HG03159 (cell line): ENCODE measurements at regions not wholly inside any gene's neighbourhood (a gene's known extent, or its start where the extent isn't known, plus 50 kb on each side); places are given as distances from the start of the nearest gene placed in this dataset.

Experiments
- ATAC-seq: cut with Tn5 transposase; IDR thresholded peaks from one replicate; pipeline ENCODE4 v1.9.1; 2021; ENCODE audit warnings: mild to moderate bottlenecking, moderate library complexity; ENCODE audit not compliant: unreplicated experiment

- no peak for ATAC-seq
Observed at GRCh38 chr3:21142949-21143348, 608.1 kb downstream of the ZNF385D start.

DNA sequence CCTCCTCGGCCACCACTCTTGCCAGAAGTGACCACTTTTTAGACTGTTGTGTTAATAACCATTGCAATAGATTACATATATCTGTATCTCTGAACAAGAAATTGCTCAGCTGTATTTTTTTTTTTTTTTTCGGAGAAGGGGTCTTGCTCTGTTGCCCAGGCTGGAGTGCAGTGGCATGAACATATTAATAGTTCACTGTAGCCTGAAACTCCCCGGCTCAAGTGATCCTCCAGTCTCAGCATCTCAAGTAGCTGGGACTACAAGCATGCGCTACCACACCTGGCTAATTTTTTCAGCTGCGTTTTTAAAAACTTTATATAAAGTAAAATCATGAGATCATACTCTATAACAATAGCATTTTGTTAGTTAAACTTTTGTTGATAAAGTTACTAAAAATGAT is 609.0 kb downstream of the ZNF385D start:
- ATAC-seq = no peak

DNA sequence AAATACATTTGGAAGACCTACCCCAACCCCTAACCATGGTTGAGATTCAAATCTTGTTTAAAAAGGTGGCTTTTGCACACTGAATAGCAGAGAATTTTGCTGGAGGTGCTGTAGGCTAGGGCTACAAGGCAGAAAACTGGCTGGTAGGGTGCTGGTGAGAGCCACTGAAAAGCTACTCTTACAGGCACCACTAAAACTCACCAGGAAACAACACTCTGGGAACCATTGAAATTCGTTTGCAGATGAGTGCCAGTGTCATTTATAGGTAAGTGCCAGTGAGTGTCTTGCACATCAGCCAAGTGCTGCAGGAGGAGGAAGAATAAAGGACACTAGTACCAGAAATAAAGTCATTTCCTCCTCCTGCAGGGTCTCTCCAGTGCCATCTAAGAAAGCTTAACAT is 610.2 kb downstream of the ZNF385D start:
- no peak for ATAC-seq

- no peak for ATAC-seq
Observed at GRCh38 chr3:21138085-21138484, 612.9 kb downstream of the ZNF385D start.

DNA sequence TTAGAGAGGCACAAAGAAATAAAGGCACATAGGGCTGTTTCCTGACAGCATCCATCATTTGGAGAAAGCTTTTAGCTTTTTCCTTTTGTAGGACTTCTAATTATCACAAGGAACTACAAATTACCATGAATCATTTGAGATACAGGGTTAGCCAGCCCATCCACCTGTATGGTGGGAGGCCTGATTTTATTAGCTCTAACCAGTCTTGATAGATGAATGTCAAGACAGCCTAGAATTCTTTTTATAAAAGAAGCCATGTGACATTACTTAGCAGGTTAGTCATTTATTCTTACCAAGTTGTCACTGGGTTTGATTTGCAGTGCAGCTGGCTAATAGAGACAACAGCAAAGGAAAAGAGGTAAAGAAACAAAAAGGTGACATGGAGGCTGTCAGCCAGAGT is 618.1 kb downstream of the ZNF385D start:
- no peak for ATAC-seq

GRCh38 chr3:21120826-21121225 is 630.2 kb downstream of the ZNF385D start:
- no peak for ATAC-seq

- no peak for ATAC-seq
Observed at GRCh38 chr3:21117370-21117769, 633.6 kb downstream of the ZNF385D start.

- ATAC-seq = no peak
Observed at GRCh38 chr3:21109056-21109455, 642.0 kb downstream of the ZNF385D start.

DNA sequence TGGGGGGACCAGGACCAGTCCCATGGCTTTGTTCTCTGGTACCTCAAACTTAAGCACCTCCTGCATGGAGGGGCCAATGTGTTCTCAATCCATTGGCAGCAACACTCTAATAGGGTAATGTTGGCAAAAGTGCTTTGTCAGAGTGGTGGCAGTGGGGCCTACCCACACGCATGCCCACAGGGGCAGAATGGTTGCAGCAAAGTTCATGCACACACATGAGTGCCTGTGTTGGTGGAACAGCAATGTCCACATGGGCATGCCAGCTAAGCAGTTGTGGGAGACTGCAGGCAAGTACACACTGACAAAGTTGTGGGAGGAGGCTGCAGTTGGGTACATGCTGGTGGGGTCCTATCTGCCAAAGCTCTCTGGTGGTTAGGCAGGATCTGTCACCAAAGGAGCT is 645.2 kb downstream of the ZNF385D start:
- ATAC-seq = no peak

- ATAC-seq = no peak
Observed at GRCh38 chr3:21100656-21101359, 650.2 kb downstream of the ZNF385D start.

DNA sequence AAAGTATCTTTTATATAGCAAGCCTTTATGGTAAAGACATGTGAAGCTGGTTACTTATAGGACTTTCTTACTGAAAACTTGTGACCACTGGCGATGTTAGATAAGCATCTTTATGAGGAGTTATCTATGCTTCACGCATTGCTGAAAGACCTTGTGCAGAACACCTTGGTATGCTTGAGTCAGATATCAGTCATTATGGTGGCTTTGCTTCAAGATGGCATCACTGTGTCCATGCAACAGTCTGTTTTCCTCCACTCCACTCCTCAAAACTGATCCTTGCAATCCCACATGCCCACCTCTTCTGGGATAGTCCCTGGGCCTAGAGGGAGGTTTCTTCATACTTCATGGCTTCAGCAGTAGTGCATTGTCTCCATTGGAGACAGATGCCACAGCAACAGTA is 656.3 kb downstream of the ZNF385D start:
- no peak for ATAC-seq

GRCh38 chr3:21073561-21073960 is 677.4 kb downstream of the ZNF385D start:
- ATAC-seq = no peak

DNA sequence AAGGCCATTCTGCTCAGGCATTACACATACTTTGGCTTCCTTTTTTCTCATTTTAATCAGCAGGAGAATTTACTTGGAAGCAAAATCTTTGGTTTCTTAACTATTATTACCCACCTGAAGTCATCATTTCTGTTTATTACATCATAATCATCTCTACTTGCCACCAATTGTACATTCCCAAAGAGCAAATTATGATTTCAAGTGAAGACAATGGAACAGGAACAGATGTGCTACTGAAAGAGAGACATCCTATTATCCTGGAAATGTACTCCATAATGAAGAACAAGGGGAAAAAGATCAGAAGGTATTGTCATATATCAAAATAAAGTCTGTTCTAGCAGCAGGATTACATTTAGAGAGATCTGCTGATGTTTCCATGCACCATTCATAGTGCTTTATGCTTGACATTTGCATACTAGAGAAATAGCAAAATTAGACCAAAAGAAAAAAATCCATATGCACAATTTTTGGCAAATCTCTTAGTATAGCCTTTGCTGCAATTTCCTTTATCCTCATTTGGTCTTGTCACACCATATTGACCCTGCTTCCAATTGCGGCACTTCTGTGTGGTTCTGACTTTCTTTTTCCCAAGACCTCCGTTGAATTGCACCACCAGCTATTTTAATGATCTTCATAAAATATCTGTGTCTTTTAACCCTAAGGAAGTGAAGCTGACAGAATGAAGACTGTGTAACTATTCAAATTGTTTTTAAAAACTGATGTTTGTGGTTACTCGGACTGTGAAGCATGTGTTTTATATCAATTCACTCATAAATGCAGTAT is 683.8 kb downstream of the ZNF385D start:
- no peak for ATAC-seq

- no peak for ATAC-seq
Observed at GRCh38 chr3:21062831-21063294, 688.1 kb downstream of the ZNF385D start.

GRCh38 chr3:21059404-21059803 is 691.6 kb downstream of the ZNF385D start:
- no peak for ATAC-seq

DNA sequence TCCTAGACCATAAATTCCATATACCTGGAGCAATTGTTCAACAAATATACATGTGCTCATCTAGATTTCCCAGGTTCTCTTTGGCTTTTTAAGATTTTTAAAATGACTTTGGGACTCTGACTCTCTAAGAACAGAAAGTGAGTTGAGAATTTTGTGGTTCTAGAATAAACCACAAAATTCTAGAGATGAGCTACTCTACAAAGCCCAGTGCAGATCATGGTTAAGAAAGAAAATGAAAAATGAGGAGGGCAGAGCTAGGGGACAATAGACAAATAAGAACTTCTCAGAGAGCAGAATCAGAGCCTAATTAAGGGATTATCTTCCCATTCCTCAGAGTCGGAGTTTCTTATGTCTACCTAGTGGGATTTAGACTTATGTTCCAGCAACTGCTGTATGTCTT is 694.7 kb downstream of the ZNF385D start:
- no peak for ATAC-seq

DNA sequence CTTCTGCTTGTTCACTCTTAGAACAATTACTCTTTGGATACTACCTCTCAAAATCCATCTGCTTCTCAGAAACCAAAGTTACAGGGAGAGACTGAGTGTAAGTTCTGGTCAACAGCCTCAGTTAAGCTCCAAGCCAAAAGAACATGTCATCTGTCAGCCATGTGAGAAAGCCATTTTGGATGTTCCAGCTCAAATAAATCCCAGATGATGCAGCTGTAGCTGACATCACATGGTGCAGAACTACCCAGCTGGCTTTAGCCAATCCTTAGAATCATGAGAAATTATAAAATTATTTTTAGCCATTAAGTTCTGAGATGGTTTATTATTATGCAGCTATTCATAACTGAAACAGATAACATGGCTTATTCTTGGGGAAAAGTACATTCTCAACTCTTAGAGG is 696.0 kb downstream of the ZNF385D start:
- no peak for ATAC-seq

- no peak for ATAC-seq
Observed at GRCh38 chr3:21054064-21054463, 696.9 kb downstream of the ZNF385D start.

DNA sequence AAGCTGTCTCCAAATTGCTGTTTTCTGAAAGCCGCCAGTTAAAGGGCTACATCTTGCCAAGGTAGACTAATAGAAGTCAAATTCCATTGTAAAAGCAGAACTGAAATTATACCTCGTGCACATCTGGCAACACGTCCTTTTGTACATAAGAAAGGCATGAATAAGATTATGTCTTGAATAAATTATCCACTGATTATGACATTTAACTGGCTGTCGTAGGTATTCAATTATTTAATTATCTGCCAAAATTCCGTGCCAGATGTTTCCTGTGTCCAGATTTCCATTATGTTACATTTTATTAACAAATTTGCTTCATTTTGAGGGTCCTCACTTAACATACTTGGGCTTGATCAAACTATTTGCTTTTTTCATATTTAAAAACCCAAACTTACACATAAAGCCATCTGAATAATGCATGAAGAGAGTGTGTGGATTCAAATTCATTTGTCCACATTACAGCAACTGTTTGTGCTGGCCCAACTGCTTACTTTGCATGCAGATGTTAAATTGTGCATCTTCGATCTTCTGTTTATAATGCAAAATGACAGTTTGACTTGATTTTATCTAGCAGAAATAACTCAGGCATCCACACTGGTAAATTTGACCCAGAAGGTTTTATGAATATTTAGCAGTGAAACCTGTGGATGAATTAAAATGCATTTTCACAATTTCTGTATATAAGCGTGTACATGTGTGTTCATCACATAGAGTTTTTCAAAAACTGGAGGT is 701.5 kb downstream of the ZNF385D start:
- ATAC-seq = no peak

DNA sequence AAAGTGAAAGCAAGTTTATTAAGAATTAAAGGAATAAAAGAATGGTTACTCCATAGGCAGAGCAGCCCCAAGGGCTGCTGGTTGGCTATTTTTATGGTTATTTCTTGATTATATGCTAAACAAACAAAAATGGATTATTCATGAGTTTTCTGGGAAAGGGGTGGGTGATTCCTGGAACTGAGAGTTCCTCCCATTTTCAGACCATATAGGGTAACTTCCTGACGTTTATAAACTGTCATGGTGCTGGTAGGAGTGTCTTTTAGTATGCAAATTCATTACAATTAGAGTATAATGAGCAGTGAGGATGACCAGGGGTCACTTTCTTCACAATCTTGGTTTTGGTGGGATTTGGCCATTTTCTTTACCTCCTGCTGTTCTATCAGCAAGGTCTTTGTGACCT is 707.9 kb downstream of the ZNF385D start:
- no peak for ATAC-seq

DNA sequence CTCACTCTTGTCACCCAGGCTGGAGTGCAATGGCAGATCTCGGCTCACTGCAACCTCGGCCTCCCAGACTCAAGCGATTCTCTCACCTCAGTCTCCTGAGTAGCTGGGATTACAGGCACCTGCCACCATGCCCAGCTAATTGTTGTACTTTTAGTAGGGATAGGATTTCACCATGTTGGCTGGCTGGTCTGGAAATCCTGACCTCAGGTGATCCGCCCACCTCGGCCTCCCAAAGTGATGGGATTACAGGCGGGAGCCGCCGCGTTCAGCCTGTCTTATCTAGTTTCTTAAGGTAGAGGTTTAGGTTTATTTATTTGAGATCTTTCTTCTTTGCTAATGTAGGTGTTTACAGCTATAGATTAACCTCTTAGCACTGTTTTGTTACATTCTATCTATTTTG is 708.8 kb downstream of the ZNF385D start:
- no peak for ATAC-seq

GRCh38 chr3:21041621-21042020 is 709.4 kb downstream of the ZNF385D start:
- no peak for ATAC-seq
